Osteocyte (in vitro differentiated cells): ENCODE measurements at regions not wholly inside any gene's neighbourhood (a gene's known extent, or its start where the extent isn't known, plus 50 kb on each side); places are given as distances from the start of the nearest gene placed in this dataset.

ENCODE experiments used
- DNase-seq: peaks from one replicate; pipeline ENCODE4 v3.0.0; 2021; ENCODE audit warnings: mixed read lengths; ENCODE audit not compliant: unreplicated experiment; ENCODE audit errors: extremely low spot score
- H3K27ac Mint-ChIP-seq: one replicate; pipeline ENCODE4 v1.8.0; 2021; ENCODE audit warnings: mild to moderate bottlenecking, mixed read lengths; ENCODE audit not compliant: unreplicated experiment
- H3K27me3 Mint-ChIP-seq: one replicate; pipeline ENCODE4 v1.8.0; 2021; ENCODE audit warnings: mixed read lengths; ENCODE audit not compliant: unreplicated experiment
- H3K36me3 Mint-ChIP-seq: one replicate; pipeline ENCODE4 v1.8.0; 2021; ENCODE audit warnings: mixed read lengths; ENCODE audit not compliant: unreplicated experiment
- H3K4me1 Mint-ChIP-seq: one replicate; pipeline ENCODE4 v1.8.0; 2021; ENCODE audit warnings: mixed read lengths; ENCODE audit not compliant: unreplicated experiment
- H3K4me3 Mint-ChIP-seq: one replicate; pipeline ENCODE4 v1.8.0; 2021; ENCODE audit warnings: mild to moderate bottlenecking, moderate library complexity, mixed read lengths; ENCODE audit not compliant: unreplicated experiment
- H3K9me3 Mint-ChIP-seq: one replicate; pipeline ENCODE4 v1.8.0; 2021; ENCODE audit warnings: mixed read lengths; ENCODE audit not compliant: unreplicated experiment
- CTCF ChIP-seq: fragments of 200-600 bp; sonication (generic); IDR thresholded peaks from 2 replicates; pipeline ENCODE4 v1.5.0; 2021; ENCODE audit warnings: antibody characterized with exemption, mild to moderate bottlenecking, moderate library complexity

GRCh38 chr4:159443975-159444374 lies 341.1 kb downstream of the RAPGEF2 start:
- no peak overlapping the region for H3K4me3 Mint-ChIP-seq
- H3K27me3 Mint-ChIP-seq, result no peaks in the 10 kb centered on the region
- TF ChIP-seq CTCF, result no peak
- peaks cover 10% of the 10 kb centered on the region for H3K4me1 Mint-ChIP-seq
- peak overlapping the region; percentile 52 for H3K27ac Mint-ChIP-seq
- H3K36me3 Mint-ChIP-seq, result no peaks in the 10 kb centered on the region
- no peaks in the 10 kb centered on the region for H3K9me3 Mint-ChIP-seq
- DNase-seq, result no peak

- TF ChIP-seq CTCF, result peak; percentile 15
- no peak overlapping the region for H3K4me3 Mint-ChIP-seq
- no peak for DNase-seq
- H3K9me3 Mint-ChIP-seq, result no peaks in the 10 kb centered on the region
- no peak overlapping the region for H3K27ac Mint-ChIP-seq
- H3K36me3 Mint-ChIP-seq, result no peaks in the 10 kb centered on the region
- peaks cover 10% of the 10 kb centered on the region for H3K4me1 Mint-ChIP-seq
- H3K27me3 Mint-ChIP-seq, result no peaks in the 10 kb centered on the region
Measured at GRCh38 chr4:159444678-159445077, 341.8 kb downstream of the RAPGEF2 start.

- no peak overlapping the region for H3K27ac Mint-ChIP-seq
- TF ChIP-seq CTCF, result no peak
- no peak for DNase-seq
- no peaks in the 10 kb centered on the region for H3K27me3 Mint-ChIP-seq
- H3K4me3 Mint-ChIP-seq, result no peak overlapping the region
- no peaks in the 10 kb centered on the region for H3K36me3 Mint-ChIP-seq
- no peaks in the 10 kb centered on the region for H3K9me3 Mint-ChIP-seq
- peaks cover 10% of the 10 kb centered on the region for H3K4me1 Mint-ChIP-seq
Measured at GRCh38 chr4:159445692-159446091, 342.8 kb downstream of the RAPGEF2 start.

- Mint-ChIP-seq H3K4me3 (no peak overlapping the region), H3K27me3 (no peaks in the 10 kb centered on the region), H3K9me3 (no peaks in the 10 kb centered on the region), H3K36me3 (no peaks in the 10 kb centered on the region), H3K4me1 (peaks cover 10% of the 10 kb centered on the region), H3K27ac (no peak overlapping the region)
- TF ChIP-seq CTCF, result peak; percentile 93
- no peak for DNase-seq
Measured at GRCh38 chr4:159446266-159446976, 343.5 kb downstream of the RAPGEF2 start.

GRCh38 chr4:159447296-159447695 lies 344.4 kb downstream of the RAPGEF2 start:
- no peak overlapping the region for H3K27ac Mint-ChIP-seq
- no peaks in the 10 kb centered on the region for H3K36me3 Mint-ChIP-seq
- no peak overlapping the region for H3K4me3 Mint-ChIP-seq
- TF ChIP-seq CTCF, result no peak
- no peak for DNase-seq
- no peaks in the 10 kb centered on the region for H3K9me3 Mint-ChIP-seq
- H3K27me3 Mint-ChIP-seq, result no peaks in the 10 kb centered on the region
- peaks cover 10% of the 10 kb centered on the region for H3K4me1 Mint-ChIP-seq
